KMS-11 (cell line): ENCODE measurements at regions not wholly inside any gene's neighbourhood (a gene's known extent, or its start where the extent isn't known, plus 50 kb on each side); places are given as distances from the start of the nearest gene placed in this dataset.

Source experiments
- H2AFZ ChIP-seq: fragments of 200-600 bp; sonication (generic); 2 replicates; pipeline ENCODE4 v1.6.1; 2016; ENCODE audit warnings: antibody characterized with exemption, mixed run types, low read depth
- H3K27ac ChIP-seq: fragments of 200-600 bp; sonication (generic); 2 replicates; pipeline ENCODE4 v1.6.1; 2016; ENCODE audit warnings: mild to moderate bottlenecking, mixed run types
- H3K27me3 ChIP-seq: fragments of 200-600 bp; sonication (generic); 2 replicates; pipeline ENCODE4 v1.6.1; 2017; ENCODE audit warnings: mild to moderate bottlenecking, low read depth, mixed run types, moderate library complexity; ENCODE audit not compliant: insufficient read depth
- H3K36me3 ChIP-seq: fragments of 200-600 bp; sonication (generic); 2 replicates; pipeline ENCODE4 v1.6.1; 2017; ENCODE audit warnings: mild to moderate bottlenecking, mixed run types; ENCODE audit not compliant: insufficient read depth
- H3K4me1 ChIP-seq: fragments of 200-600 bp; sonication (generic); 2 replicates; pipeline ENCODE4 v1.6.1; 2016; ENCODE audit warnings: mild to moderate bottlenecking, low read depth, mixed run types; ENCODE audit not compliant: poor library complexity, severe bottlenecking
- H3K4me2 ChIP-seq: fragments of 200-600 bp; sonication (generic); 2 replicates; pipeline ENCODE4 v1.7.0; 2016; ENCODE audit warnings: mild to moderate bottlenecking, mixed run types
- H3K4me3 ChIP-seq: fragments of 200-600 bp; sonication (generic); IDR thresholded peaks from 2 replicates; pipeline ENCODE4 v1.6.1; 2017; ENCODE audit warnings: low read depth, low read length, mixed read lengths; ENCODE audit not compliant: insufficient read depth
- H3K79me2 ChIP-seq: fragments of 200-600 bp; sonication (generic); 2 replicates; pipeline ENCODE4 v1.6.1; 2016; ENCODE audit warnings: low read depth, mixed run types; ENCODE audit not compliant: insufficient read depth
- H3K9ac ChIP-seq: fragments of 200-600 bp; sonication (generic); 2 replicates; pipeline ENCODE4 v1.6.1; 2016; ENCODE audit warnings: mild to moderate bottlenecking, mixed run types
- H4K20me1 ChIP-seq: fragments of 200-600 bp; sonication (generic); 2 replicates; pipeline ENCODE4 v1.6.1; 2016; ENCODE audit warnings: mild to moderate bottlenecking, mixed run types; ENCODE audit not compliant: insufficient read depth
- CTCF ChIP-seq: fragments of 200-600 bp; sonication (generic); conservative IDR thresholded peaks from 2 replicates; pipeline ENCODE4 v1.6.1; 2017; ENCODE audit warnings: low read depth, mild to moderate bottlenecking, antibody characterized with exemption, low read length, moderate library complexity, mixed read lengths

- Histone ChIP-seq H3K4me1 (no peaks in the 10 kb centered on the region), H4K20me1 (no peaks in the 10 kb centered on the region), H3K27ac (no peak overlapping the region), H3K9ac (no peak overlapping the region), H3K4me2 (no peak overlapping the region), H3K36me3 (no peaks in the 10 kb centered on the region), H3K27me3 (no peaks in the 10 kb centered on the region), H3K4me3 (no peak overlapping the region), H3K79me2 (no peaks in the 10 kb centered on the region), H2AFZ (no peak overlapping the region)
- TF ChIP-seq CTCF = no peak
Measured at GRCh38 chr17:15890279-15890892, 54.5 kb upstream of the ADORA2B start.

GRCh38 chr17:15891318-15891717 is 53.6 kb upstream of the ADORA2B start:
- no peaks in the 10 kb centered on the region for H3K4me1 ChIP-seq
- no peaks in the 10 kb centered on the region for H3K79me2 ChIP-seq
- H3K36me3 ChIP-seq = no peaks in the 10 kb centered on the region
- no peak for TF ChIP-seq CTCF
- H3K27ac ChIP-seq = no peak overlapping the region
- H3K4me3 ChIP-seq = no peak overlapping the region
- H4K20me1 ChIP-seq = no peaks in the 10 kb centered on the region
- H2AFZ ChIP-seq = no peak overlapping the region
- H3K4me2 ChIP-seq = no peak overlapping the region
- H3K9ac ChIP-seq = no peak overlapping the region
- H3K27me3 ChIP-seq = no peaks in the 10 kb centered on the region

- Histone ChIP-seq H3K79me2 (no peaks in the 10 kb centered on the region), H3K27ac (no peak overlapping the region), H3K4me3 (no peak overlapping the region), H4K20me1 (no peaks in the 10 kb centered on the region), H2AFZ (no peak overlapping the region), H3K9ac (no peak overlapping the region), H3K36me3 (no peaks in the 10 kb centered on the region), H3K27me3 (no peaks in the 10 kb centered on the region), H3K4me2 (no peak overlapping the region), H3K4me1 (no peaks in the 10 kb centered on the region)
- no peak for TF ChIP-seq CTCF
Measured at GRCh38 chr17:15892244-15892643, 52.7 kb upstream of the ADORA2B start.

- Histone ChIP-seq H3K27me3 (no peaks in the 10 kb centered on the region), H3K4me2 (no peak overlapping the region), H3K36me3 (no peaks in the 10 kb centered on the region), H3K4me3 (no peak overlapping the region), H3K79me2 (no peaks in the 10 kb centered on the region), H3K4me1 (no peaks in the 10 kb centered on the region), H2AFZ (no peak overlapping the region), H4K20me1 (no peaks in the 10 kb centered on the region), H3K27ac (no peak overlapping the region), H3K9ac (no peak overlapping the region)
- TF ChIP-seq CTCF = no peak
Measured at GRCh38 chr17:15892731-15893657, 51.9 kb upstream of the ADORA2B start.
